K562 (cell line): ENCODE measurements at regions not wholly inside any gene's neighbourhood (a gene's known extent, or its start where the extent isn't known, plus 50 kb on each side); places are given as distances from the start of the nearest gene placed in this dataset.

Source experiments
- ATAC-seq: fragments of 200-7000 bp; cut with Tn5 transposase; 3 replicates; pipeline ENCODE4 v1.9.1; 2020; ENCODE audit warnings: moderate library complexity
- BruUV-seq: library from RNA; stranded (reverse); fragments of 400-500 nt; replicated peaks from 2 replicates; lab custom pipeline; 2021; lab: Mats Ljungman, UMichigan
- CTCF ChIA-PET: fragments of 300-600 bp; formaldehyde crosslinking; extraction: SDS; loops from one replicate; lab custom pipeline; 2021; ENCODE audit warnings: low intra/inter-chr PET ratio; lab: Yijun Ruan, JAX
- POLR2A ChIA-PET: fragments of 300-600, 350-650 bp; sonication (Branson Sonifier 250); formaldehyde crosslinking; extraction: SDS; loops from one replicate; lab custom pipeline; 2021; ENCODE audit warnings: antibody characterized with exemption, inconsistent platforms; lab: Yijun Ruan, JAX
- DNase-seq, 4 experiments: peaks; one replicate each; pipeline versions ENCODE4 v3.0.0 to v3.0.0-alpha.2; 2011 to 2018; ENCODE audit warnings: low spot score in 3 of 4, mixed read lengths in 3 of 4; ENCODE audit errors: extremely low read depth in 1 of 4
- FAIRE-seq: peaks from 2 replicates; lab custom pipeline; 2011; peaks lifted over from hg19 to GRCh38; lab: Jason Lieb, UNC
- H2AFZ ChIP-seq: 2 replicates; pipeline ENCODE4 v1.6.0; 2011; ENCODE audit warnings: low read depth, low read length, control low read depth, inconsistent platforms
- H3K27ac ChIP-seq: fragments of 200-600 bp; 3 replicates; pipeline ENCODE4 v1.8.0; 2011; ENCODE audit warnings: low read depth, mild to moderate bottlenecking, control low read depth, inconsistent platforms, low read length, moderate library complexity, mixed read lengths; ENCODE audit errors: extremely low read depth
- H3K27me3 ChIP-seq, 2 experiments: fragments of 300-600 bp in 1 of 2; 2 replicates in 1 of 2; 3 replicates in 1 of 2; pipeline versions ENCODE4 v1.6.0 to v1.8.0; 2011; ENCODE audit warnings: inconsistent platforms in 2 of 2, low read length in 2 of 2, mild to moderate bottlenecking in 1 of 2, mixed read lengths in 1 of 2, moderate library complexity in 1 of 2; ENCODE audit not compliant: control insufficient read depth in 2 of 2, insufficient read depth in 2 of 2
- H3K36me3 ChIP-seq: fragments of 300-600 bp; 3 replicates; pipeline ENCODE4 v1.8.0; 2011; ENCODE audit warnings: mild to moderate bottlenecking, low read length, inconsistent platforms; ENCODE audit not compliant: control insufficient read depth, insufficient read depth
- H3K4me1 ChIP-seq, 2 experiments: fragments of 200-600 bp in 1 of 2; replicated peaks in 1 of 2; 2 replicates in 1 of 2; 3 replicates in 1 of 2; pipeline versions ENCODE4 v1.5.1 to v1.8.0; 2011; ENCODE audit warnings: inconsistent platforms in 2 of 2, low read length in 2 of 2, mild to moderate bottlenecking in 1 of 2, mixed read lengths in 1 of 2, moderate library complexity in 1 of 2; ENCODE audit not compliant: control insufficient read depth in 2 of 2, insufficient read depth in 2 of 2
- H3K4me2 ChIP-seq: 2 replicates; pipeline ENCODE4 v1.6.1; 2011; ENCODE audit warnings: low read length, control low read depth, inconsistent platforms, mixed read lengths; ENCODE audit not compliant: insufficient read depth
- H3K4me3 ChIP-seq: fragments of 200-600 bp; sonication (generic), shearing (Covaris generic); 2 replicates; pipeline ENCODE4 v1.5.1; 2016; ENCODE audit warnings: control low read depth, inconsistent platforms
- H3K79me2 ChIP-seq: fragments of 200-600 bp; 3 replicates; pipeline ENCODE4 v1.8.0; 2011; ENCODE audit warnings: low read length, inconsistent platforms; ENCODE audit not compliant: control insufficient read depth, insufficient read depth
- H3K9ac ChIP-seq, 2 experiments: 2 replicates each; pipeline versions ENCODE4 v1.6.0 to v1.6.1; 2011; ENCODE audit warnings: low read depth in 2 of 2, low read length in 2 of 2, control low read depth in 1 of 2, inconsistent platforms in 1 of 2, mild to moderate bottlenecking in 1 of 2, mixed read lengths in 1 of 2; ENCODE audit not compliant: insufficient read depth in 1 of 2
- H3K9me1 ChIP-seq: one replicate; pipeline ENCODE4 v1.6.0; 2011; ENCODE audit warnings: inconsistent platforms, mild to moderate bottlenecking, low read length, moderate library complexity; ENCODE audit not compliant: control insufficient read depth, insufficient read depth
- H3K9me3 ChIP-seq: replicated peaks from 2 replicates; pipeline ENCODE4 v1.5.1; 2011; ENCODE audit warnings: low read depth, low read length, inconsistent platforms; ENCODE audit not compliant: control insufficient read depth, insufficient read depth
- H4K20me1 ChIP-seq: replicated peaks from 2 replicates; pipeline ENCODE4 v1.6.1; 2011; ENCODE audit warnings: low read length, inconsistent platforms, mixed read lengths; ENCODE audit not compliant: control insufficient read depth, insufficient read depth
- HES1 ChIP-seq: fragments of 450-650 bp; IDR thresholded peaks from 2 replicates; pipeline ENCODE4 v1.6.1; 2016; ENCODE audit warnings: low read depth, mild to moderate bottlenecking, moderate library complexity
- NRF1 ChIP-seq, 2 experiments: fragments of 450-650 bp; IDR thresholded peaks in 1 of 2; conservative IDR thresholded peaks in 1 of 2; 2 replicates each; pipeline ENCODE4 v1.6.1; 2014; ENCODE audit warnings: mild to moderate bottlenecking in 2 of 2
- RFX1 ChIP-seq: fragments of 450-650 bp; IDR thresholded peaks from 2 replicates; pipeline ENCODE4 v1.6.1; 2016; ENCODE audit warnings: mild to moderate bottlenecking, moderate library complexity
- ZMIZ1 ChIP-seq, 2 experiments: fragments of 150-350 bp in 1 of 2; IDR thresholded peaks; 2 replicates each; pipeline ENCODE4 v1.6.1; 2012 to 2016; ENCODE audit warnings: low read depth in 2 of 2, low read length in 2 of 2, mild to moderate bottlenecking in 1 of 2, moderate library complexity in 1 of 2
- whole genome bisulfite sequencing: fragments of 100-300 bp; shearing (Covaris generic); methylation state at CpG from one replicate; pipeline ENCODE4 v1.1.6; 2016; ENCODE audit warnings: low coverage, mixed read lengths; ENCODE audit not compliant: insufficient coverage; ENCODE audit errors: missing lambda C conversion rate; 5-methylcytosine and 5-hydroxymethylcytosine counted together
- in situ Hi-C: fragments of 300-500 bp; cut with MboI; formaldehyde crosslinking; loops from 4 replicates; pipeline ENCODE4 v1.15.0; 2018; ENCODE audit warnings: inconsistent platforms, mixed read lengths
- intact Hi-C: fragments of 100-400 bp; cut with micrococcal nuclease; formaldehyde crosslinking; loops from 2 replicates; pipeline ENCODE4 v1.14.2; 2022
- TF ChIP-seq, protein P1 (sequence below), 2 experiments: fragments of 450-650 bp in 1 of 2; sonication (generic) in 1 of 2; formaldehyde crosslinking in 1 of 2; IDR thresholded peaks; 2 replicates each; pipeline versions ENCODE4 v1.7.1 to v1.9.0; 2016 to 2022; ENCODE audit warnings: inconsistent platforms in 1 of 2, mild to moderate bottlenecking in 1 of 2, missing genetic modification reagents in 1 of 2
- TF ChIP-seq, protein P2 (sequence below): sonication (generic); formaldehyde crosslinking; IDR thresholded peaks from 2 replicates; pipeline ENCODE4 v1.8.0; 2022; ENCODE audit warnings: mild to moderate bottlenecking, low read depth, missing genetic modification reagents

DNA sequence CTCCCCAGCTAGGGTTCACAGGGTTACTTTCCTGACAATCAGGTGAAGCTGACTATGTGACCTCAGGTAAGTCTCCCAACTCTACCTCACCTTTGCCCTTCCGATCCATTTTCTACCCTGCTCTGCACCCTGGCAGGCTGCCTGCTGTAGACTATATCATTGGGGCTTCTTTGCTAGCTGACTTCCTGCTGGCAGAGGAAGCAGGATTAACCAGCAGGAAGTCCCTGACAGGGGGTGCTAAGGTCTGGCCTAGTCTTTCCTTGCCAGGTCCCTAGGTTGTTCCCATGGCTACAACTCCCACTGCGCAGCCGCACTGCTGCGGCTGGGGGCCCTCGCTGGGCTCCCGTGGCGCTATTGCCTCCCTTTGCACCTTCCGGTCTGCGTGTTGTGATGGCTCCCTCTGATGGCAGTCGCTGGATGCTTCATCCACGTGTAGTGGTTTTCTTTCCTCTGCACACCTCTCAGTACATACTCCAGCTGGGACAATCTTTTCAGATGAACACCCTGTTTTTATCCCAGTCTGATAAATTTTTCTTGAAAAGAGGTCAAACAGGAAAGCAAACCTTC, 365.9 kb downstream of the REEP3 start:
- Histone ChIP-seq H2AFZ (peak overlapping the region; percentile 71), H3K4me3 (no peak overlapping the region), H3K9me3 (no peaks in the 10 kb centered on the region), H3K79me2 (no peaks in the 10 kb centered on the region), H3K27me3 (no peaks in the 10 kb centered on the region), H3K9me1 (no peaks in the 10 kb centered on the region), H3K36me3 (no peaks in the 10 kb centered on the region), H3K9ac (no peak overlapping the region), H3K4me2 (peak overlapping the region; percentile 43; the same call in 1 of the 2 replicates), H4K20me1 (no peaks in the 10 kb centered on the region), H3K4me1 (peaks cover 0 to 3% of the 10 kb centered on the region in 2 experiments; a peak in 2 of 5 replicates), H3K27ac (no peak overlapping the region)
- ChIA-PET POLR2A (interaction anchor here (0.6 kb wide), 1 partner anchor 1097 kb away, joined by 3 read pairs; no protein-coding TSS in a partner anchor), CTCF (no interaction called here)
- peak; percentile 80 for FAIRE-seq
- peak; percentile 73 to 80 (median 76) for DNase-seq
- intact Hi-C loops (no loop called here), in situ Hi-C loops (no loop called here)
- ATAC-seq = peak; percentile 99
- BruUV-seq = no TSS peak
- whole genome bisulfite sequencing = 5% methylated on average over 11 of the region's 11 CpGs
- TF ChIP-seq ZMIZ1 (IDR thresholded peaks at IDR 0.05; ENCODE audit: low read depth in 2 of 2, low read length in 2 of 2) (no peak), HES1 (no peak), NRF1 (conservative IDR thresholded peaks at IDR 0.05 in 1 of 2, IDR thresholded peaks at IDR 0.05 in 1 of 2) (peak; percentile 91 to 92), RFX1 (peak; percentile 88)
- TF ChIP-seq, protein P1, sequence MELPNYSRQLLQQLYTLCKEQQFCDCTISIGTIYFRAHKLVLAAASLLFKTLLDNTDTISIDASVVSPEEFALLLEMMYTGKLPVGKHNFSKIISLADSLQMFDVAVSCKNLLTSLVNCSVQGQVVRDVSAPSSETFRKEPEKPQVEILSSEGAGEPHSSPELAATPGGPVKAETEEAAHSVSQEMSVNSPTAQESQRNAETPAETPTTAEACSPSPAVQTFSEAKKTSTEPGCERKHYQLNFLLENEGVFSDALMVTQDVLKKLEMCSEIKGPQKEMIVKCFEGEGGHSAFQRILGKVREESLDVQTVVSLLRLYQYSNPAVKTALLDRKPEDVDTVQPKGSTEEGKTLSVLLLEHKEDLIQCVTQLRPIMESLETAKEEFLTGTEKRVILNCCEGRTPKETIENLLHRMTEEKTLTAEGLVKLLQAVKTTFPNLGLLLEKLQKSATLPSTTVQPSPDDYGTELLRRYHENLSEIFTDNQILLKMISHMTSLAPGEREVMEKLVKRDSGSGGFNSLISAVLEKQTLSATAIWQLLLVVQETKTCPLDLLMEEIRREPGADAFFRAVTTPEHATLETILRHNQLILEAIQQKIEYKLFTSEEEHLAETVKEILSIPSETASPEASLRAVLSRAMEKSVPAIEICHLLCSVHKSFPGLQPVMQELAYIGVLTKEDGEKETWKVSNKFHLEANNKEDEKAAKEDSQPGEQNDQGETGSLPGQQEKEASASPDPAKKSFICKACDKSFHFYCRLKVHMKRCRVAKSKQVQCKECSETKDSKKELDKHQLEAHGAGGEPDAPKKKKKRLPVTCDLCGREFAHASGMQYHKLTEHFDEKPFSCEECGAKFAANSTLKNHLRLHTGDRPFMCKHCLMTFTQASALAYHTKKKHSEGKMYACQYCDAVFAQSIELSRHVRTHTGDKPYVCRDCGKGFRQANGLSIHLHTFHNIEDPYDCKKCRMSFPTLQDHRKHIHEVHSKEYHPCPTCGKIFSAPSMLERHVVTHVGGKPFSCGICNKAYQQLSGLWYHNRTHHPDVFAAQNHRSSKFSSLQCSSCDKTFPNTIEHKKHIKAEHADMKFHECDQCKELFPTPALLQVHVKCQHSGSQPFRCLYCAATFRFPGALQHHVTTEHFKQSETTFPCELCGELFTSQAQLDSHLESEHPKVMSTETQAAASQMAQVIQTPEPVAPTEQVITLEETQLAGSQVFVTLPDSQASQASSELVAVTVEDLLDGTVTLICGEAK (IDR thresholded peaks at IDR 0.05) = peak; percentile 63
- TF ChIP-seq, protein P1 (CRISPR knock-in tag; IDR thresholded peaks at IDR 0.05) = no peak
- TF ChIP-seq, protein P2, sequence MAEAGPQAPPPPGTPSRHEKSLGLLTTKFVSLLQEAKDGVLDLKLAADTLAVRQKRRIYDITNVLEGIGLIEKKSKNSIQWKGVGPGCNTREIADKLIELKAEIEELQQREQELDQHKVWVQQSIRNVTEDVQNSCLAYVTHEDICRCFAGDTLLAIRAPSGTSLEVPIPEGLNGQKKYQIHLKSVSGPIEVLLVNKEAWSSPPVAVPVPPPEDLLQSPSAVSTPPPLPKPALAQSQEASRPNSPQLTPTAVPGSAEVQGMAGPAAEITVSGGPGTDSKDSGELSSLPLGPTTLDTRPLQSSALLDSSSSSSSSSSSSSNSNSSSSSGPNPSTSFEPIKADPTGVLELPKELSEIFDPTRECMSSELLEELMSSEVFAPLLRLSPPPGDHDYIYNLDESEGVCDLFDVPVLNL (CRISPR knock-in tag) = no peak
